Activated CD4-positive, alpha-beta memory T cell treated with anti-CD3 and anti-CD28 coated beads for 36 hours (primary cell): ENCODE measurements at regions not wholly inside any gene's neighbourhood (a gene's known extent, or its start where the extent isn't known, plus 50 kb on each side); places are given as distances from the start of the nearest gene placed in this dataset.

Experiments
- CTCF ChIA-PET: fragments of 350-600 bp; sonication (Branson Sonifier 250); formaldehyde crosslinking; loops from one replicate; lab custom pipeline; 2021; ENCODE audit warnings: antibody characterized with exemption, inconsistent platforms; lab: Charles Lee
- POLR2A ChIA-PET: fragments of 350-600 bp; sonication (Branson Sonifier 250); formaldehyde crosslinking; loops from one replicate; lab custom pipeline; 2021; ENCODE audit warnings: antibody characterized with exemption; lab: Charles Lee
- DNase-seq: peaks from one replicate; pipeline ENCODE4 v3.0.0-alpha.2; 2020
- H3K27ac Mint-ChIP-seq: one replicate; pipeline ENCODE4 v1.8.0; 2021; ENCODE audit warnings: mixed read lengths
- H3K27me3 Mint-ChIP-seq: one replicate; pipeline ENCODE4 v1.8.0; 2021; ENCODE audit warnings: mixed read lengths
- H3K36me3 Mint-ChIP-seq: one replicate; pipeline ENCODE4 v1.8.0; 2021; ENCODE audit warnings: mixed read lengths
- H3K4me1 Mint-ChIP-seq: one replicate; pipeline ENCODE4 v1.8.0; 2021; ENCODE audit warnings: low read depth, mixed read lengths
- H3K4me3 Mint-ChIP-seq: one replicate; pipeline ENCODE4 v1.8.0; 2021; ENCODE audit warnings: mild to moderate bottlenecking, mixed read lengths
- H3K9me3 Mint-ChIP-seq: one replicate; pipeline ENCODE4 v1.8.0; 2021; ENCODE audit warnings: mixed read lengths
- intact Hi-C: fragments of 100-400 bp; cut with micrococcal nuclease; formaldehyde crosslinking; loops from one replicate; pipeline ENCODE4 v1.15.1; 2023

- intact Hi-C loops: no loop called here
Observed at GRCh38 chr14:101040538-101041442, 137.3 kb upstream of the RTL1 start.

GRCh38 chr14:101043891-101044290 lies 140.4 kb upstream of the RTL1 start:
- DNase-seq: no peak
- Mint-ChIP-seq H3K36me3 (no peaks in the 10 kb centered on the region), H3K4me1 (no peaks in the 10 kb centered on the region), H3K27me3 (no peaks in the 10 kb centered on the region), H3K27ac (no peak overlapping the region), H3K9me3 (no peaks in the 10 kb centered on the region), H3K4me3 (no peak overlapping the region)
- ChIA-PET POLR2A (no interaction called here), CTCF (no interaction called here)
- intact Hi-C loops: no loop called here

More at GRCh38 chr14:101040538-101041442, 137.3 kb upstream of the RTL1 start:
- CTCF ChIA-PET: no interaction called here
- H3K27me3 Mint-ChIP-seq: peaks cover 2% of the 10 kb centered on the region
- DNase-seq: no peak
- POLR2A ChIA-PET: no interaction called here
- no peaks in the 10 kb centered on the region for H3K4me1 Mint-ChIP-seq
- H3K4me3 Mint-ChIP-seq: no peak overlapping the region
- no peaks in the 10 kb centered on the region for H3K36me3 Mint-ChIP-seq
- no peaks in the 10 kb centered on the region for H3K9me3 Mint-ChIP-seq
- H3K27ac Mint-ChIP-seq: no peak overlapping the region

- no peaks in the 10 kb centered on the region for H3K36me3 Mint-ChIP-seq
- no peak overlapping the region for H3K27ac Mint-ChIP-seq
- DNase-seq: no peak
- POLR2A ChIA-PET: no interaction called here
- H3K9me3 Mint-ChIP-seq: no peaks in the 10 kb centered on the region
- CTCF ChIA-PET: no interaction called here
- H3K4me3 Mint-ChIP-seq: no peak overlapping the region
- intact Hi-C loops: no loop called here
- H3K27me3 Mint-ChIP-seq: no peaks in the 10 kb centered on the region
- no peaks in the 10 kb centered on the region for H3K4me1 Mint-ChIP-seq
Observed at GRCh38 chr14:101044741-101045140, 141.2 kb upstream of the RTL1 start.

DNA sequence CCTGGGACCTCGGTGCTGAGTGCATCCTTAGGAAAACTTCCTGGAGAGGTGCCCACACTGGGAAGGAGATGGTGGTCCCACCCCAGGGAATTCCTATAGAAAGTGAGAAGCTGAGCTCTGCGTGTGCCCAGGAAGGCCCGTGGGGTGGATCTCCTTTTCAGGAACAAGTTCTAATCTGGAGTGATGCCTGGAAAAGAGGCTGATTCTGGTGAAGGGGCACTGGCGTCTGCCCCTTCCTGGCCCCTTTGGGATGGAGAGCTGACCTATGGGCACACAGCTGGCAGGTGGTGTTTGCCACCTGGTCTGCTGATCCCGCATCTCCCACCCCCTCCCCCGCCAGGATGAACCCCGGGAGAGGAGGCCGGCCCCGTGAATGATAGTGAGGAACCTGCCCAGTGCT lies 142.0 kb upstream of the RTL1 start:
- no peaks in the 10 kb centered on the region for H3K36me3 Mint-ChIP-seq
- H3K27me3 Mint-ChIP-seq: no peaks in the 10 kb centered on the region
- CTCF ChIA-PET: no interaction called here
- POLR2A ChIA-PET: no interaction called here
- H3K27ac Mint-ChIP-seq: no peak overlapping the region
- H3K4me1 Mint-ChIP-seq: no peaks in the 10 kb centered on the region
- H3K4me3 Mint-ChIP-seq: no peak overlapping the region
- intact Hi-C loops: no loop called here
- DNase-seq: no peak
- H3K9me3 Mint-ChIP-seq: no peaks in the 10 kb centered on the region

- POLR2A ChIA-PET: no interaction called here
- no peaks in the 10 kb centered on the region for H3K9me3 Mint-ChIP-seq
- H3K4me1 Mint-ChIP-seq: no peaks in the 10 kb centered on the region
- no peaks in the 10 kb centered on the region for H3K27me3 Mint-ChIP-seq
- DNase-seq: no peak
- H3K4me3 Mint-ChIP-seq: no peak overlapping the region
- H3K36me3 Mint-ChIP-seq: no peaks in the 10 kb centered on the region
- CTCF ChIA-PET: no interaction called here
- no peak overlapping the region for H3K27ac Mint-ChIP-seq
- intact Hi-C loops: no loop called here
Observed at GRCh38 chr14:101046071-101046470, 142.5 kb upstream of the RTL1 start.

GRCh38 chr14:101047326-101047725 lies 143.8 kb upstream of the RTL1 start:
- ChIA-PET POLR2A (no interaction called here), CTCF (no interaction called here)
- Mint-ChIP-seq H3K27ac (no peak overlapping the region), H3K4me3 (no peak overlapping the region), H3K9me3 (no peaks in the 10 kb centered on the region), H3K36me3 (no peaks in the 10 kb centered on the region), H3K4me1 (no peaks in the 10 kb centered on the region), H3K27me3 (no peaks in the 10 kb centered on the region)
- DNase-seq: no peak
- intact Hi-C loops: no loop called here

GRCh38 chr14:101048766-101049165 lies 145.2 kb upstream of the RTL1 start:
- intact Hi-C loops: no loop called here
- Mint-ChIP-seq H3K36me3 (no peaks in the 10 kb centered on the region), H3K27ac (no peak overlapping the region), H3K9me3 (no peaks in the 10 kb centered on the region), H3K27me3 (no peaks in the 10 kb centered on the region), H3K4me3 (no peak overlapping the region), H3K4me1 (no peaks in the 10 kb centered on the region)
- DNase-seq: no peak
- ChIA-PET CTCF (no interaction called here), POLR2A (no interaction called here)

GRCh38 chr14:101049511-101049910 lies 146.0 kb upstream of the RTL1 start:
- ChIA-PET CTCF (no interaction called here), POLR2A (no interaction called here)

DNA sequence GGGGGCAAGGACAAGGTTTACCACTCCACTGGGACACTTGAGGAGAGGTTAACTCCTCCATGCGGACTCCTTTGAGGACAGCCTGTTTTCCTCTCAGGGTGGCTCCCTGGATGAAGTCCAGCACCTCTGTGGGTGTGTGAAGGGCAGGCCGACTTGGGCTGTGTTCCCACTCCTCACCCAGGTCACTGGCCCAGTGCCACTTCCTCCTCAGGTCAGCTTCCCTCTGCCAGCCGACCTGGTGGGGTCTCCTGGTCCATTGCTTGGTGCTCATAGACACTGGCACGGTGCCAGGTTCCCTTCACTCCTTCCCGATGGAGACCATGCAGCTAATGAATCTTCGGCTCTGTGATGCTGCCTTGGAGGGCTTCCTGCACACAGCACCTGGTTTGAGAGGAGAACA lies 146.4 kb upstream of the RTL1 start:
- no peak overlapping the region for H3K4me3 Mint-ChIP-seq
- DNase-seq: no peak
- H3K4me1 Mint-ChIP-seq: no peaks in the 10 kb centered on the region
- CTCF ChIA-PET: no interaction called here
- intact Hi-C loops: no loop called here
- no peak overlapping the region for H3K27ac Mint-ChIP-seq
- no peaks in the 10 kb centered on the region for H3K9me3 Mint-ChIP-seq
- POLR2A ChIA-PET: no interaction called here
- H3K36me3 Mint-ChIP-seq: no peaks in the 10 kb centered on the region
- H3K27me3 Mint-ChIP-seq: no peaks in the 10 kb centered on the region

More at GRCh38 chr14:101049511-101049910, 146.0 kb upstream of the RTL1 start:
- H3K27me3 Mint-ChIP-seq: no peaks in the 10 kb centered on the region
- H3K4me3 Mint-ChIP-seq: no peak overlapping the region
- no peak for DNase-seq
- H3K27ac Mint-ChIP-seq: no peak overlapping the region
- intact Hi-C loops: no loop called here
- no peaks in the 10 kb centered on the region for H3K4me1 Mint-ChIP-seq
- no peaks in the 10 kb centered on the region for H3K36me3 Mint-ChIP-seq
- no peaks in the 10 kb centered on the region for H3K9me3 Mint-ChIP-seq

- no peaks in the 10 kb centered on the region for H3K36me3 Mint-ChIP-seq
- ChIA-PET POLR2A (no interaction called here), CTCF (no interaction called here)
Observed at GRCh38 chr14:101050901-101051490, 147.5 kb upstream of the RTL1 start.

DNA sequence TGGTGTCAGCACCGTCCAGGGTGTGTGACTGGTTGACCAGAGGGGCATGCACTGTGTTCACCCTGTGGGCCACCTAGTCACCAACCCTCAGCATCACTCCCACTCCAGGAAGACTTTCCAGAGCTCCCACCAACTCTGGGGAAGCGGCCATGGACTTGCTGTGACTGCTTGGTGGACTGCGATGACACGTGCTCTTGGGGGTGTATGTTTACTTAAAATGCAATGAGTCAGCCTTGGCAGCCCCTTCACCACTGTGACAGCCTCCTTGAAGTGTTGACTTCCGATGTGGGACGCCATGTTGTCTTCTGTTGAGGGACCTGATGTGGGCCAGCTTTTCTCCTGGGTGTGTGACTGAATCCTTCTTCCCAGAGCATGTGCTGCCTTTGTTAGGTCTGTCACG lies 151.1 kb upstream of the RTL1 start:
- H3K4me3 Mint-ChIP-seq: no peak overlapping the region
- DNase-seq: no peak
- peaks cover 3% of the 10 kb centered on the region for H3K9me3 Mint-ChIP-seq
- no peaks in the 10 kb centered on the region for H3K36me3 Mint-ChIP-seq
- intact Hi-C loops: no loop called here
- no peaks in the 10 kb centered on the region for H3K4me1 Mint-ChIP-seq
- H3K27me3 Mint-ChIP-seq: no peaks in the 10 kb centered on the region
- CTCF ChIA-PET: no interaction called here
- no peak overlapping the region for H3K27ac Mint-ChIP-seq
- POLR2A ChIA-PET: no interaction called here

More at GRCh38 chr14:101050901-101051490, 147.5 kb upstream of the RTL1 start:
- H3K4me3 Mint-ChIP-seq: no peak overlapping the region
- no peaks in the 10 kb centered on the region for H3K9me3 Mint-ChIP-seq
- no peak overlapping the region for H3K27ac Mint-ChIP-seq
- no peaks in the 10 kb centered on the region for H3K27me3 Mint-ChIP-seq
- no peaks in the 10 kb centered on the region for H3K4me1 Mint-ChIP-seq
- DNase-seq: no peak
- intact Hi-C loops: no loop called here

- DNase-seq: no peak
- ChIA-PET POLR2A (no interaction called here), CTCF (no interaction called here)
- H3K4me3 Mint-ChIP-seq: no peak overlapping the region
- intact Hi-C loops: no loop called here
- H3K27me3 Mint-ChIP-seq: no peaks in the 10 kb centered on the region
- peaks cover 3% of the 10 kb centered on the region for H3K9me3 Mint-ChIP-seq
- H3K4me1 Mint-ChIP-seq: no peaks in the 10 kb centered on the region
- H3K27ac Mint-ChIP-seq: no peak overlapping the region
- no peaks in the 10 kb centered on the region for H3K36me3 Mint-ChIP-seq
Observed at GRCh38 chr14:101055106-101055662, 151.7 kb upstream of the RTL1 start.
